ENCODE measurements at regions not wholly inside any gene's neighbourhood (a gene's known extent, or its start where the extent isn't known, plus 50 kb on each side); places are given as distances from the start of the nearest gene placed in this dataset.

DNA sequence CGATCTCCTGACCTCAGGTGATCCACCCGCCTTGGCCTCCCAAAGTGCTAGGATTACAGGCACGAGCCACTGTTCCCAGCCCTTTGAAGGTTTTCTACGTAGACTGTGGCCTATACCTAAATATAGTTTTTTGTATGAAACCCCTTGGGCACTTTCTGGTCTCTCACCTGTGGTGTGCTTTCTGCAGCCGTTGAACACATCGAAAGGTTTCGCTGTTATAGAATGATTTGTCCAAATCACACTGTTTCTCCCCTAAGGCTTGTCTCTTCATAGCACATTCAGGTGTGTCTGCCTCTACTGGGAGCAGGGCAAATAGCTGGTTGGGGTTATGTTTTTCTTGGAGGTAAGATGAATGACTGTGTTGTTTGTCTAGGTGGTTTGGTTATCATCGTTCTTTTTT lies 597.9 kb downstream of the RNF144B start:
- H3K4me2 ChIP-seq (ENCODE audit: low read length) = no peak overlapping the region
- H3K4me3 ChIP-seq (ENCODE audit: low read depth, low read length, poor library complexity, severe bottlenecking) = no peak overlapping the region
- no peaks in the 10 kb centered on the region for H3K4me1 ChIP-seq (ENCODE audit: insufficient read depth, low read length, severe bottlenecking)
- no peaks in the 10 kb centered on the region for H3F3A ChIP-seq (ENCODE audit: insufficient read depth, low read length)
- no peaks in the 10 kb centered on the region for H3K36me3 ChIP-seq (ENCODE audit: insufficient read depth, low read length)
- H3K9me3 ChIP-seq (ENCODE audit: low read length) = no peaks in the 10 kb centered on the region
- H3K9ac ChIP-seq (ENCODE audit: low read length) = no peak overlapping the region
- no peaks in the 10 kb centered on the region for H4K20me1 ChIP-seq (ENCODE audit: insufficient read depth, low read length)
- H3K79me2 ChIP-seq (ENCODE audit: insufficient read depth, low read length) = no peaks in the 10 kb centered on the region
- H3K9me2 ChIP-seq (ENCODE audit: low read depth, low read length) = no peaks in the 10 kb centered on the region
- H3K27me3 ChIP-seq (ENCODE audit: insufficient read depth, low read length) = no peaks in the 10 kb centered on the region
- no peak for TF ChIP-seq EZH2 (IDR thresholded peaks at IDR 0.05; ENCODE audit: borderline replicate concordance, low read length)
- TF ChIP-seq, protein P1, sequence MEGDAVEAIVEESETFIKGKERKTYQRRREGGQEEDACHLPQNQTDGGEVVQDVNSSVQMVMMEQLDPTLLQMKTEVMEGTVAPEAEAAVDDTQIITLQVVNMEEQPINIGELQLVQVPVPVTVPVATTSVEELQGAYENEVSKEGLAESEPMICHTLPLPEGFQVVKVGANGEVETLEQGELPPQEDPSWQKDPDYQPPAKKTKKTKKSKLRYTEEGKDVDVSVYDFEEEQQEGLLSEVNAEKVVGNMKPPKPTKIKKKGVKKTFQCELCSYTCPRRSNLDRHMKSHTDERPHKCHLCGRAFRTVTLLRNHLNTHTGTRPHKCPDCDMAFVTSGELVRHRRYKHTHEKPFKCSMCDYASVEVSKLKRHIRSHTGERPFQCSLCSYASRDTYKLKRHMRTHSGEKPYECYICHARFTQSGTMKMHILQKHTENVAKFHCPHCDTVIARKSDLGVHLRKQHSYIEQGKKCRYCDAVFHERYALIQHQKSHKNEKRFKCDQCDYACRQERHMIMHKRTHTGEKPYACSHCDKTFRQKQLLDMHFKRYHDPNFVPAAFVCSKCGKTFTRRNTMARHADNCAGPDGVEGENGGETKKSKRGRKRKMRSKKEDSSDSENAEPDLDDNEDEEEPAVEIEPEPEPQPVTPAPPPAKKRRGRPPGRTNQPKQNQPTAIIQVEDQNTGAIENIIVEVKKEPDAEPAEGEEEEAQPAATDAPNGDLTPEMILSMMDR (IDR thresholded peaks at IDR 0.05; ENCODE audit: low read length) = no peak
- H2AFZ ChIP-seq (ENCODE audit: low read length) = no peak overlapping the region
- no peak overlapping the region for H3K27ac ChIP-seq (ENCODE audit: low read depth, low read length, poor library complexity, severe bottlenecking)

DNA sequence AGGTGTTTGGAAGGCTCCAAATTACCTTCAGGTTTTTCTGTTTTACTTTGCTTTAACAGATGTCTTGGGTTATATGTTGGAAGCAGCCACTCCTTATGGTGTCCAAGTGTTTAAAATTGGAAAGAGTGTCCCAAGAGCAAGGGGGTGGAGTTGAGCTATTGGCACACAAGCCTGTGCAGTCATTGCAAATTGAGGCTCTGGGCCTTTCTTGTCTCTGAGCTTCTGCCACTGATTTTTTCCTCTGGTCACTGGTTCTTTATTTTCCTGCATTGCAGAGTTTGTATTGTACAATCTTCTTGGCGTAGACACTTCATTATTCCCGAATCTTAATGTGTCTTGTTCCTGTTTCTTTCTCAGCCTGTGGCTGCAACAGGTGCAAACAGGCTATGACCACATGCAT lies 598.8 kb downstream of the RNF144B start:
- Histone ChIP-seq H3K9me3 (ENCODE audit: low read length) (no peaks in the 10 kb centered on the region), H3F3A (ENCODE audit: insufficient read depth, low read length) (no peaks in the 10 kb centered on the region), H3K79me2 (ENCODE audit: insufficient read depth, low read length) (no peaks in the 10 kb centered on the region), H3K36me3 (ENCODE audit: insufficient read depth, low read length) (no peaks in the 10 kb centered on the region), H3K27ac (ENCODE audit: low read depth, low read length, poor library complexity, severe bottlenecking) (no peak overlapping the region), H4K20me1 (ENCODE audit: insufficient read depth, low read length) (no peaks in the 10 kb centered on the region), H3K27me3 (ENCODE audit: insufficient read depth, low read length) (no peaks in the 10 kb centered on the region), H3K4me3 (ENCODE audit: low read depth, low read length, poor library complexity, severe bottlenecking) (no peak overlapping the region), H3K4me1 (ENCODE audit: insufficient read depth, low read length, severe bottlenecking) (no peaks in the 10 kb centered on the region), H3K9me2 (ENCODE audit: low read depth, low read length) (no peaks in the 10 kb centered on the region), H3K9ac (ENCODE audit: low read length) (no peak overlapping the region), H2AFZ (ENCODE audit: low read length) (no peak overlapping the region), H3K4me2 (ENCODE audit: low read length) (no peak overlapping the region)
- TF ChIP-seq, protein P1 (IDR thresholded peaks at IDR 0.05; ENCODE audit: low read length) = no peak
- TF ChIP-seq EZH2 (IDR thresholded peaks at IDR 0.05; ENCODE audit: borderline replicate concordance, low read length) = no peak

DNA sequence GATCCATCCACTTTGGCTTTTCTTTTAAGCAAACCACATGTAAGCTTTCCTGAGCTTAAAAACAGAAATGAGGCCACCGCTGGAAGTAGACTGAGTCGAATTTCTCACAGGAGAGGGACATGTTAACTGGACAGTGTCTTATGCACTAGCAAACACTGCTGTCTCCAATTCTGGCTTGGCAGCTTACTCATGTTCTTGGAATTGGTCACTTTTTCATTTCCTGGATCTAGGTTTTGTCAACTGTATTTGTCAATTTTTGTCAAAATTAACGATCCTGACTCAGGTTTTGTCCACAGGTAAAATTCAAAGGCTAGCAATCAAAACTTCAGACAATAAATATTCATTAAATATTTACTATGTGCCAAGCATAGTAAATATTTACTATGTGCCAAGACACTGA lies 601.5 kb downstream of the RNF144B start:
- H3F3A ChIP-seq (ENCODE audit: insufficient read depth, low read length) = no peaks in the 10 kb centered on the region
- no peak for TF ChIP-seq EZH2 (IDR thresholded peaks at IDR 0.05; ENCODE audit: borderline replicate concordance, low read length)
- TF ChIP-seq, protein P1 (IDR thresholded peaks at IDR 0.05; ENCODE audit: low read length) = no peak
- no peaks in the 10 kb centered on the region for H3K9me3 ChIP-seq (ENCODE audit: low read length)
- no peaks in the 10 kb centered on the region for H3K36me3 ChIP-seq (ENCODE audit: insufficient read depth, low read length)
- H3K4me2 ChIP-seq (ENCODE audit: low read length) = no peak overlapping the region
- H3K27ac ChIP-seq (ENCODE audit: low read depth, low read length, poor library complexity, severe bottlenecking) = no peak overlapping the region
- no peaks in the 10 kb centered on the region for H3K27me3 ChIP-seq (ENCODE audit: insufficient read depth, low read length)
- no peaks in the 10 kb centered on the region for H3K9me2 ChIP-seq (ENCODE audit: low read depth, low read length)
- no peaks in the 10 kb centered on the region for H3K4me1 ChIP-seq (ENCODE audit: insufficient read depth, low read length, severe bottlenecking)
- H3K9ac ChIP-seq (ENCODE audit: low read length) = no peak overlapping the region
- H4K20me1 ChIP-seq (ENCODE audit: insufficient read depth, low read length) = no peaks in the 10 kb centered on the region
- no peak overlapping the region for H2AFZ ChIP-seq (ENCODE audit: low read length)
- H3K79me2 ChIP-seq (ENCODE audit: insufficient read depth, low read length) = no peaks in the 10 kb centered on the region
- no peak overlapping the region for H3K4me3 ChIP-seq (ENCODE audit: low read depth, low read length, poor library complexity, severe bottlenecking)

Data from OCI-LY1 (cell line).